HFF-Myc (cell line): ENCODE measurements at regions not wholly inside any gene's neighbourhood (a gene's known extent, or its start where the extent isn't known, plus 50 kb on each side); places are given as distances from the start of the nearest gene placed in this dataset.

Experiments used
- DNase-seq: peaks from one replicate; pipeline ENCODE4 v3.0.0-alpha.2; 2011; ENCODE audit warnings: low read depth; ENCODE audit errors: extremely low read depth
- H3K4me3 ChIP-seq: replicated peaks from 2 replicates; pipeline ENCODE4 v1.5.1; 2011; ENCODE audit warnings: low read depth, mild to moderate bottlenecking, control low read depth, low read length
- CTCF ChIP-seq: IDR thresholded peaks from 2 replicates; pipeline ENCODE4 v1.5.1; 2012; ENCODE audit warnings: mild to moderate bottlenecking, low read depth, low read length, control low read depth; ENCODE audit errors: missing control alignments

GRCh38 chr16:86669285-86669805, 91.0 kb downstream of the FOXL1 start:
- H3K4me3 ChIP-seq = no peak overlapping the region
- no peak for DNase-seq
- TF ChIP-seq CTCF = no peak

GRCh38 chr16:86669937-86670749, 91.8 kb downstream of the FOXL1 start:
- no peak overlapping the region for H3K4me3 ChIP-seq
- no peak for TF ChIP-seq CTCF

GRCh38 chr16:86670750-86671234, 92.4 kb downstream of the FOXL1 start:
- no peak overlapping the region for H3K4me3 ChIP-seq
- DNase-seq = no peak
- TF ChIP-seq CTCF = no peak

More at GRCh38 chr16:86669937-86670749, 91.8 kb downstream of the FOXL1 start:
- no peak for DNase-seq

GRCh38 chr16:86671486-86672178, 93.3 kb downstream of the FOXL1 start:
- TF ChIP-seq CTCF = no peak
- no peak overlapping the region for H3K4me3 ChIP-seq
- no peak for DNase-seq

- no peak for DNase-seq
- no peak overlapping the region for H3K4me3 ChIP-seq
- TF ChIP-seq CTCF = no peak
Measured at GRCh38 chr16:86672179-86672863, 94.0 kb downstream of the FOXL1 start.

- TF ChIP-seq CTCF = no peak
- no peak overlapping the region for H3K4me3 ChIP-seq
- no peak for DNase-seq
Measured at GRCh38 chr16:86673090-86673955, 95.0 kb downstream of the FOXL1 start.
